Neural cell (in vitro differentiated cells): ENCODE measurements at regions not wholly inside any gene's neighbourhood (a gene's known extent, or its start where the extent isn't known, plus 50 kb on each side); places are given as distances from the start of the nearest gene placed in this dataset.

ENCODE experiments used
- CTCF ChIP-seq: fragments of 450-650 bp; IDR thresholded peaks from 2 replicates; pipeline ENCODE4 v1.5.1; 2014; ENCODE audit warnings: antibody characterized with exemption, mild to moderate bottlenecking, moderate library complexity; ENCODE audit not compliant: poor library complexity, severe bottlenecking
- EP300 ChIP-seq: fragments of 450-650 bp; conservative IDR thresholded peaks from 2 replicates; pipeline ENCODE4 v1.6.1; 2014; ENCODE audit warnings: antibody characterized with exemption, mild to moderate bottlenecking, moderate library complexity; ENCODE audit not compliant: poor library complexity, severe bottlenecking
- EZH2 ChIP-seq: fragments of 200-600, 300-800 bp; shearing (Covaris generic), sonication (generic); IDR thresholded peaks from 2 replicates; pipeline ENCODE4 v1.6.1; 2014; ENCODE audit warnings: antibody characterized with exemption, low read length, borderline replicate concordance, mild to moderate bottlenecking; ENCODE audit not compliant: insufficient read depth, poor library complexity, severe bottlenecking
- MXI1 ChIP-seq: fragments of 450-650 bp; conservative IDR thresholded peaks from 2 replicates; pipeline ENCODE4 v1.6.1; 2014; ENCODE audit warnings: antibody characterized with exemption, mild to moderate bottlenecking; ENCODE audit not compliant: poor library complexity, severe bottlenecking
- POLR2AphosphoS5 ChIP-seq: IDR thresholded peaks from 2 replicates; pipeline ENCODE4 v1.6.1; 2012
- RAD21 ChIP-seq: fragments of 450-650 bp; conservative IDR thresholded peaks from 2 replicates; pipeline ENCODE4 v1.6.1; 2014; ENCODE audit warnings: antibody characterized with exemption, mild to moderate bottlenecking, moderate library complexity
- TAF1 ChIP-seq: IDR thresholded peaks from 2 replicates; pipeline ENCODE4 v1.6.1; 2012; ENCODE audit warnings: low read depth

GRCh38 chrX:45749375-45749774 is 548.7 kb upstream of the DIPK2B start:
- no peak for TF ChIP-seq CTCF
- no peak for TF ChIP-seq TAF1
- TF ChIP-seq POLR2AphosphoS5: no peak
- no peak for TF ChIP-seq EP300
- no peak for TF ChIP-seq MXI1
- no peak for TF ChIP-seq RAD21
- no peak for TF ChIP-seq EZH2
